AG04449 (cell line): ENCODE measurements at regions not wholly inside any gene's neighbourhood (a gene's known extent, or its start where the extent isn't known, plus 50 kb on each side); places are given as distances from the start of the nearest gene placed in this dataset.

ENCODE experiments used
- CTCF ChIA-PET: fragments of 350-600 bp; formaldehyde crosslinking; extraction: SDS; loops from one replicate; lab custom pipeline; 2021; ENCODE audit warnings: antibody characterized with exemption; lab: Yijun Ruan, JAX
- POLR2A ChIA-PET: fragments of 400-600, 350-600 bp; formaldehyde crosslinking; extraction: SDS; loops from one replicate; lab custom pipeline; 2020; ENCODE audit warnings: antibody characterized with exemption, inconsistent platforms; lab: Yijun Ruan, JAX
- DNase-seq: peaks from one replicate; pipeline ENCODE4 v3.0.0-alpha.2; 2010; ENCODE audit warnings: low read depth, low spot score
- H3K4me3 ChIP-seq: 2 replicates; pipeline ENCODE4 v1.5.1; 2011; ENCODE audit warnings: low read depth, mild to moderate bottlenecking, control low read depth, low read length
- CTCF ChIP-seq: IDR thresholded peaks from one replicate; pipeline ENCODE4 v1.5.1; 2011; ENCODE audit warnings: mild to moderate bottlenecking, moderate library complexity, low read length, control low read depth, inconsistent platforms; ENCODE audit not compliant: insufficient read depth; ENCODE audit errors: missing control alignments

- peak; percentile 99 for TF ChIP-seq CTCF
- ChIA-PET POLR2A (no interaction called here), CTCF (interaction anchor here (0.6 to 3.1 kb wide), 33 partner anchors 11 to 877 kb away, joined by 3 to 22 read pairs (median 5); no protein-coding TSS in a partner anchor)
- peak overlapping the region; percentile 77 for H3K4me3 ChIP-seq
- no peak for DNase-seq
Observed at GRCh38 chr22:25447686-25448434, 116.6 kb upstream of the GRK3 start.

GRCh38 chr22:25448435-25449051 lies 115.9 kb upstream of the GRK3 start:
- DNase-seq = no peak
- ChIA-PET CTCF (interaction anchor here (1.0 to 3.1 kb wide), 21 partner anchors 11 to 330 kb away, joined by 3 to 22 read pairs (median 9); no protein-coding TSS in a partner anchor), POLR2A (no interaction called here)
- peak overlapping the region; percentile 77 for H3K4me3 ChIP-seq
- no peak for TF ChIP-seq CTCF

- no peak for DNase-seq
- TF ChIP-seq CTCF = no peak
- ChIA-PET POLR2A (no interaction called here), CTCF (interaction anchor here (1.5 to 1.9 kb wide), 2 partner anchors 12 to 248 kb away, joined by 5 to 6 read pairs; no protein-coding TSS in a partner anchor)
- H3K4me3 ChIP-seq = peak overlapping the region; percentile 77
Observed at GRCh38 chr22:25449781-25450317, 114.6 kb upstream of the GRK3 start.

- CTCF ChIA-PET = interaction anchor here (1.0 to 1.7 kb wide), 5 partner anchors 10 to 321 kb away, joined by 3 to 11 read pairs (median 4); no protein-coding TSS in a partner anchor
- no peak for TF ChIP-seq CTCF
- DNase-seq = no peak
- POLR2A ChIA-PET = no interaction called here
- H3K4me3 ChIP-seq = no peak overlapping the region
Observed at GRCh38 chr22:25451480-25452114, 112.9 kb upstream of the GRK3 start.

- ChIA-PET CTCF (interaction anchor here (1.0 to 1.7 kb wide), 2 partner anchors 9 to 320 kb away, joined by 3 to 11 read pairs; no protein-coding TSS in a partner anchor), POLR2A (no interaction called here)
- no peak overlapping the region for H3K4me3 ChIP-seq
- DNase-seq = no peak
- TF ChIP-seq CTCF = no peak
Observed at GRCh38 chr22:25452116-25452700, 112.3 kb upstream of the GRK3 start.
